IMR-90 (cell line): ENCODE measurements at regions not wholly inside any gene's neighbourhood (a gene's known extent, or its start where the extent isn't known, plus 50 kb on each side); places are given as distances from the start of the nearest gene placed in this dataset.

Source experiments
- ATAC-seq: fragments of 200-7000 bp; cut with Tn5 transposase; 2 replicates; pipeline ENCODE4 v1.9.1; 2020; ENCODE audit warnings: low read depth, mild to moderate bottlenecking, moderate library complexity
- BruUV-seq: library from RNA; stranded (reverse); fragments of 400-500 nt; replicated peaks from 2 replicates; lab custom pipeline; 2021; lab: Mats Ljungman, UMichigan
- CTCF ChIA-PET: fragments of 300-600 bp; formaldehyde crosslinking; extraction: SDS; loops from one replicate; lab custom pipeline; 2021; ENCODE audit warnings: antibody characterized with exemption; lab: Yijun Ruan, JAX
- POLR2A ChIA-PET: fragments of 300-600 bp; sonication (Branson Sonifier 250); formaldehyde crosslinking; loops from one replicate; lab custom pipeline; 2022; ENCODE audit warnings: antibody characterized with exemption; ENCODE audit not compliant: unreplicated experiment; lab: Charles Lee
- DNase-seq: peaks from one replicate; pipeline ENCODE4 v3.0.0; 2013
- H2AFZ ChIP-seq: replicated peaks from 2 replicates; pipeline ENCODE3; 2013; ENCODE audit warnings: low read length, mild to moderate bottlenecking; ENCODE audit not compliant: poor library complexity
- H2AK5ac ChIP-seq: 2 replicates; pipeline ENCODE4 v1.6.1; 2013; ENCODE audit warnings: low read depth, low read length, inconsistent platforms
- H2AK9ac ChIP-seq: replicated peaks from 2 replicates; pipeline ENCODE3; 2013; ENCODE audit warnings: mild to moderate bottlenecking, low read depth, low read length, moderate library complexity; ENCODE audit not compliant: poor library complexity
- H2BK120ac ChIP-seq: 2 replicates; pipeline ENCODE4 v1.6.1; 2013; ENCODE audit warnings: low read depth, low read length, inconsistent platforms
- H2BK15ac ChIP-seq: 3 replicates; pipeline ENCODE4 v1.6.1; 2013; ENCODE audit warnings: low read depth, low read length, inconsistent platforms
- H2BK20ac ChIP-seq: 2 replicates; pipeline ENCODE4 v1.6.1; 2013; ENCODE audit warnings: low read depth, mild to moderate bottlenecking, inconsistent platforms, low read length, moderate library complexity
- H2BK5ac ChIP-seq: 2 replicates; pipeline ENCODE4 v1.6.1; 2013; ENCODE audit warnings: mild to moderate bottlenecking, low read depth, low read length, inconsistent platforms; ENCODE audit not compliant: poor library complexity, severe bottlenecking
- H3K14ac ChIP-seq: replicated peaks from 2 replicates; pipeline ENCODE4 v1.6.1; 2013; ENCODE audit warnings: low read depth, low read length, inconsistent platforms
- H3K18ac ChIP-seq: 2 replicates; pipeline ENCODE4 v1.6.1; 2013; ENCODE audit warnings: low read depth, low read length, control low read depth
- H3K23ac ChIP-seq: 2 replicates; pipeline ENCODE4 v1.6.1; 2013; ENCODE audit warnings: low read depth, low read length, inconsistent platforms
- H3K27ac ChIP-seq: 2 replicates; pipeline ENCODE4 v1.5.1; 2013; ENCODE audit warnings: mild to moderate bottlenecking, control low read depth, low read length; ENCODE audit not compliant: insufficient read depth
- H3K27me3 ChIP-seq: 2 replicates; pipeline ENCODE4 v1.6.1; 2013; ENCODE audit warnings: low read length; ENCODE audit not compliant: control insufficient read depth, insufficient read depth
- H3K36me3 ChIP-seq: 2 replicates; pipeline ENCODE4 v1.6.1; 2013; ENCODE audit warnings: low read length, mixed read lengths; ENCODE audit not compliant: control insufficient read depth, insufficient read depth
- H3K4ac ChIP-seq: 2 replicates; pipeline ENCODE4 v1.6.1; 2013; ENCODE audit warnings: low read depth, low read length, inconsistent platforms
- H3K4me1 ChIP-seq: 2 replicates; pipeline ENCODE4 v1.6.1; 2013; ENCODE audit warnings: low read length, mixed read lengths; ENCODE audit not compliant: control insufficient read depth, insufficient read depth
- H3K4me2 ChIP-seq: 2 replicates; pipeline ENCODE4 v1.6.1; 2013; ENCODE audit warnings: low read depth, mild to moderate bottlenecking, control low read depth, low read length, moderate library complexity
- H3K4me3 ChIP-seq: 2 replicates; pipeline ENCODE4 v1.5.1; 2013; ENCODE audit warnings: low read depth, mild to moderate bottlenecking, control low read depth, low read length, moderate library complexity; ENCODE audit not compliant: insufficient read depth
- H3K56ac ChIP-seq: 2 replicates; pipeline ENCODE4 v1.6.1; 2013; ENCODE audit warnings: low read length, inconsistent platforms; ENCODE audit not compliant: insufficient read depth; ENCODE audit errors: extremely low read depth
- H3K79me1 ChIP-seq, 2 experiments: 2 replicates each; pipeline ENCODE4 v1.6.1; 2013; ENCODE audit warnings: low read length in 2 of 2, inconsistent platforms in 1 of 2, low read depth in 1 of 2
- H3K9ac ChIP-seq: 2 replicates; pipeline ENCODE4 v1.6.1; 2013; ENCODE audit warnings: low read depth, low read length, control low read depth
- H3K9me1 ChIP-seq: 2 replicates; pipeline ENCODE4 v1.6.1; 2013; ENCODE audit warnings: low read length, inconsistent platforms; ENCODE audit not compliant: insufficient read depth
- H3K9me3 ChIP-seq: 2 replicates; pipeline ENCODE4 v1.6.1; 2013; ENCODE audit warnings: low read length; ENCODE audit not compliant: control insufficient read depth, insufficient read depth
- H4K20me1 ChIP-seq: 2 replicates; pipeline ENCODE4 v1.6.1; 2013; ENCODE audit warnings: low read length, inconsistent platforms; ENCODE audit not compliant: insufficient read depth
- H4K5ac ChIP-seq: 2 replicates; pipeline ENCODE4 v1.6.1; 2013; ENCODE audit warnings: mild to moderate bottlenecking, low read depth, low read length, control low read depth
- H4K8ac ChIP-seq, 2 experiments: 2 replicates each; pipeline ENCODE4 v1.6.1; 2013; ENCODE audit warnings: low read depth in 2 of 2, low read length in 2 of 2, control low read depth in 1 of 2, inconsistent platforms in 1 of 2
- H4K91ac ChIP-seq: 2 replicates; pipeline ENCODE4 v1.6.1; 2013; ENCODE audit warnings: low read depth, low read length, inconsistent platforms; ENCODE audit not compliant: insufficient read depth
- CEBPB ChIP-seq: IDR thresholded peaks from 2 replicates; pipeline ENCODE4 v1.6.1; 2012; ENCODE audit warnings: low read depth, low read length, improper control_type of control experiment
- CHD1 ChIP-seq: IDR thresholded peaks from 2 replicates; pipeline ENCODE4 v1.6.1; 2012; ENCODE audit warnings: low read depth, low read length, improper control_type of control experiment
- MAFK ChIP-seq: IDR thresholded peaks from 2 replicates; pipeline ENCODE4 v1.6.1; 2012; ENCODE audit warnings: low read depth, low read length, improper control_type of control experiment
- MXI1 ChIP-seq: IDR thresholded peaks from 2 replicates; pipeline ENCODE4 v1.6.1; 2012; ENCODE audit warnings: low read depth, mild to moderate bottlenecking, low read length, moderate library complexity, borderline replicate concordance
- POLR2A ChIP-seq: IDR thresholded peaks from 2 replicates; pipeline ENCODE4 v1.6.1; 2012; ENCODE audit warnings: mild to moderate bottlenecking, low read depth, low read length
- RAD21 ChIP-seq: IDR thresholded peaks from 2 replicates; pipeline ENCODE4 v1.6.1; 2012; ENCODE audit warnings: low read length, improper control_type of control experiment
- RCOR1 ChIP-seq: IDR thresholded peaks from 2 replicates; pipeline ENCODE4 v1.6.1; 2012; ENCODE audit warnings: mild to moderate bottlenecking, low read length, improper control_type of control experiment; ENCODE audit not compliant: insufficient replicate concordance
- WGBS, 2 experiments: methylation state at CpG; one replicate each; pipeline versions ENCODE4 v1.1.5 to v1.1.7; 2013; ENCODE audit warnings: missing lambda C conversion rate in 2 of 2; ENCODE audit not compliant: insufficient read length in 1 of 2; ENCODE audit errors: extremely low coverage in 2 of 2; 5-methylcytosine and 5-hydroxymethylcytosine counted together
- dilution Hi-C: fragments of 300-500 bp; cut with HindIII; formaldehyde crosslinking; loops from one replicate; pipeline ENCODE4 v1.14.3; 2018; ENCODE audit warnings: low sequenced_read_pairs; ENCODE audit not compliant: unreplicated experiment
- in situ Hi-C: fragments of 300-500 bp; cut with MboI; formaldehyde crosslinking; loops from 3 replicates; pipeline ENCODE4 v1.14.3; 2019; ENCODE audit warnings: low sequenced_read_pairs, inconsistent platforms, mixed read lengths
- intact Hi-C: fragments of 100-400 bp; cut with micrococcal nuclease; formaldehyde crosslinking; loops from 2 replicates; pipeline ENCODE4 v1.10.0; 2022
- TF ChIP-seq, protein P1 (sequence below): fragments of 150-350 bp; IDR thresholded peaks from 2 replicates; pipeline ENCODE4 v1.6.1; 2017; ENCODE audit warnings: mild to moderate bottlenecking, antibody characterized with exemption, low read length, low read depth
- TF ChIP-seq, protein P2 (sequence below): conservative IDR thresholded peaks from 2 replicates; pipeline ENCODE4 v1.5.1; 2012; ENCODE audit warnings: mild to moderate bottlenecking, low read depth, low read length, improper control_type of control experiment

DNA sequence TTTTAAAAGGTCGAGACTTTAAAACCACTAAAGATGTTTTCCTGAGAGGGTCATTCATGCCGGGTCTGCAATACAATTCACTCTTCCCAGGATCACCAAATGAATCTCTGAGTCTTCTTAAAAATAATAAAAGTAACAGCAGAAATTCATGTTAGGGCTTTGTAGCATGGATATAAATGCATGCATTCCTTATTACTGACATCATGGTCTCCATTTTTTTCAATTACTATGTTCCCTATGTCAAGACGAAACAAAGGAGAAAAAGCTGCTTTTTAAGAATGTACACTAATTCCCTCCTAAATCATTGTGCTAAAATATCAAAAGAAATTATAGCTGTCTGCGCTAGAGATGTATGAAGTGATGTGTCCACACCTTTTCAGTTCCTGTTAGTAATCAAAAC lies 789.9 kb upstream of the LRRC4C start:
- no peak overlapping the region for H2BK120ac ChIP-seq
- TF ChIP-seq RCOR1 = no peak
- TF ChIP-seq CHD1 = no peak
- no peak for TF ChIP-seq CEBPB
- TF ChIP-seq, protein P1, sequence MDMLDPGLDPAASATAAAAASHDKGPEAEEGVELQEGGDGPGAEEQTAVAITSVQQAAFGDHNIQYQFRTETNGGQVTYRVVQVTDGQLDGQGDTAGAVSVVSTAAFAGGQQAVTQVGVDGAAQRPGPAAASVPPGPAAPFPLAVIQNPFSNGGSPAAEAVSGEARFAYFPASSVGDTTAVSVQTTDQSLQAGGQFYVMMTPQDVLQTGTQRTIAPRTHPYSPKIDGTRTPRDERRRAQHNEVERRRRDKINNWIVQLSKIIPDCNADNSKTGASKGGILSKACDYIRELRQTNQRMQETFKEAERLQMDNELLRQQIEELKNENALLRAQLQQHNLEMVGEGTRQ = no peak
- TF ChIP-seq, protein P2, sequence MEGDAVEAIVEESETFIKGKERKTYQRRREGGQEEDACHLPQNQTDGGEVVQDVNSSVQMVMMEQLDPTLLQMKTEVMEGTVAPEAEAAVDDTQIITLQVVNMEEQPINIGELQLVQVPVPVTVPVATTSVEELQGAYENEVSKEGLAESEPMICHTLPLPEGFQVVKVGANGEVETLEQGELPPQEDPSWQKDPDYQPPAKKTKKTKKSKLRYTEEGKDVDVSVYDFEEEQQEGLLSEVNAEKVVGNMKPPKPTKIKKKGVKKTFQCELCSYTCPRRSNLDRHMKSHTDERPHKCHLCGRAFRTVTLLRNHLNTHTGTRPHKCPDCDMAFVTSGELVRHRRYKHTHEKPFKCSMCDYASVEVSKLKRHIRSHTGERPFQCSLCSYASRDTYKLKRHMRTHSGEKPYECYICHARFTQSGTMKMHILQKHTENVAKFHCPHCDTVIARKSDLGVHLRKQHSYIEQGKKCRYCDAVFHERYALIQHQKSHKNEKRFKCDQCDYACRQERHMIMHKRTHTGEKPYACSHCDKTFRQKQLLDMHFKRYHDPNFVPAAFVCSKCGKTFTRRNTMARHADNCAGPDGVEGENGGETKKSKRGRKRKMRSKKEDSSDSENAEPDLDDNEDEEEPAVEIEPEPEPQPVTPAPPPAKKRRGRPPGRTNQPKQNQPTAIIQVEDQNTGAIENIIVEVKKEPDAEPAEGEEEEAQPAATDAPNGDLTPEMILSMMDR = no peak
- no peak for TF ChIP-seq MXI1
- TF ChIP-seq MAFK = no peak
- no peak for TF ChIP-seq POLR2A
- no peak for TF ChIP-seq RAD21
- no peaks in the 10 kb centered on the region for H4K20me1 ChIP-seq
- in situ Hi-C loops = no loop called here
- no peaks in the 10 kb centered on the region for H3K9me1 ChIP-seq
- ATAC-seq = no peak
- no peak overlapping the region for H4K8ac ChIP-seq
- H3K27me3 ChIP-seq = no peaks in the 10 kb centered on the region
- dilution Hi-C loops = no loop called here
- ChIA-PET CTCF (interaction anchor here (0.6 kb wide), 1 partner anchor 860 kb away, joined by 4 read pairs; no protein-coding TSS in a partner anchor), POLR2A (no interaction called here)
- no peaks in the 10 kb centered on the region for H3K4me1 ChIP-seq
- intact Hi-C loops = no loop called here
- WGBS, 2 experiments = no CpG with 5 or more reads among the region's 4 CpGs
- H4K5ac ChIP-seq = no peak overlapping the region
- H3K14ac ChIP-seq = no peak overlapping the region
- DNase-seq = no peak
- no peak overlapping the region for H3K4me2 ChIP-seq
- H3K9ac ChIP-seq = no peak overlapping the region
- H3K36me3 ChIP-seq = no peaks in the 10 kb centered on the region
- H2AK5ac ChIP-seq = no peak overlapping the region
- H3K9me3 ChIP-seq = peaks cover 9% of the 10 kb centered on the region
- no peak overlapping the region for H2AK9ac ChIP-seq
- no peak overlapping the region for H3K18ac ChIP-seq
- H3K23ac ChIP-seq = no peak overlapping the region
- no peak overlapping the region for H3K56ac ChIP-seq
- no peak overlapping the region for H2BK5ac ChIP-seq
- H3K4ac ChIP-seq = no peak overlapping the region
- no peak overlapping the region for H3K4me3 ChIP-seq
- no peak overlapping the region for H2BK20ac ChIP-seq
- no peak overlapping the region for H2BK15ac ChIP-seq
- no peak overlapping the region for H3K27ac ChIP-seq
- no peak overlapping the region for H4K91ac ChIP-seq
- no peak overlapping the region for H2AFZ ChIP-seq
- BruUV-seq = no TSS peak
- H3K79me1 ChIP-seq = no peaks in the 10 kb centered on the region
